SK-N-SH (cell line): ENCODE measurements at regions not wholly inside any gene's neighbourhood (a gene's known extent, or its start where the extent isn't known, plus 50 kb on each side); places are given as distances from the start of the nearest gene placed in this dataset.

Experiments
- CTCF ChIA-PET: fragments of 300-600, 350-600 bp; formaldehyde crosslinking; extraction: SDS; loops from one replicate; lab custom pipeline; 2021; lab: Yijun Ruan, JAX
- POLR2A ChIA-PET: fragments of 350-600 bp; sonication (Branson Sonifier 250); formaldehyde crosslinking; extraction: SDS; loops from one replicate; lab custom pipeline; 2020; ENCODE audit warnings: antibody characterized with exemption, inconsistent platforms; lab: Yijun Ruan, JAX
- DNase-seq: peaks from one replicate; pipeline ENCODE4 v3.0.0; 2012
- H2AFZ ChIP-seq: fragments of 200-600 bp; sonication (generic); 2 replicates; pipeline ENCODE4 v1.8.1; 2016; ENCODE audit warnings: antibody characterized with exemption, mild to moderate bottlenecking, low read depth
- H3F3A ChIP-seq: fragments of 200-600 bp; sonication (generic); replicated peaks from 2 replicates; pipeline ENCODE3; 2016; ENCODE audit warnings: antibody characterized with exemption, mild to moderate bottlenecking; ENCODE audit not compliant: insufficient read depth
- H3K27ac ChIP-seq, 2 experiments: fragments of 200-500 bp in 1 of 2; fragments of 200-600 bp in 1 of 2; sonication (Bioruptor generic) in 1 of 2; sonication (generic), shearing (Covaris generic) in 1 of 2; 2 replicates each; pipeline versions ENCODE4 v1.5.1 to v1.6.1; 2014 to 2016; ENCODE audit warnings: low read depth in 2 of 2, inconsistent platforms in 1 of 2, low read length in 1 of 2, mild to moderate bottlenecking in 1 of 2, mixed read lengths in 1 of 2
- H3K27me3 ChIP-seq: fragments of 200-600 bp; sonication (generic), shearing (Covaris generic); 2 replicates; pipeline ENCODE4 v1.6.1; 2016; ENCODE audit warnings: mixed run types; ENCODE audit not compliant: insufficient read depth
- H3K36me3 ChIP-seq, 2 experiments: fragments of 200-500 bp in 1 of 2; fragments of 200-600 bp in 1 of 2; sonication (Bioruptor generic) in 1 of 2; sonication (generic) in 1 of 2; replicated peaks in 1 of 2; 2 replicates each; pipeline versions ENCODE3 to v1.5.1; 2014 to 2016; ENCODE audit warnings: low read length in 1 of 2, mild to moderate bottlenecking in 1 of 2; ENCODE audit not compliant: insufficient read depth in 2 of 2, control insufficient read depth in 1 of 2
- H3K4me1 ChIP-seq, 2 experiments: fragments of 200-500 bp in 1 of 2; fragments of 200-600 bp in 1 of 2; sonication (Bioruptor generic) in 1 of 2; sonication (generic), shearing (Covaris generic) in 1 of 2; 2 replicates each; pipeline versions ENCODE4 v1.5.1 to v1.6.1; 2014 to 2016; ENCODE audit warnings: low read depth in 1 of 2, low read length in 1 of 2, mixed run types in 1 of 2; ENCODE audit not compliant: insufficient read depth in 2 of 2, control insufficient read depth in 1 of 2
- H3K4me2 ChIP-seq: fragments of 200-600 bp; sonication (generic), shearing (Covaris generic); 2 replicates; pipeline ENCODE4 v1.6.1; 2017; ENCODE audit warnings: mixed run types
- H3K4me3 ChIP-seq, 2 experiments: fragments of 200-500 bp in 1 of 2; fragments of 200-600 bp in 1 of 2; sonication (Bioruptor generic) in 1 of 2; sonication (generic), shearing (Covaris generic) in 1 of 2; 2 replicates each; pipeline versions ENCODE4 v1.5.1 to v1.8.1; 2014 to 2016; ENCODE audit warnings: low read depth in 2 of 2, inconsistent platforms in 1 of 2, low read length in 1 of 2, mild to moderate bottlenecking in 1 of 2, mixed read lengths in 1 of 2, moderate library complexity in 1 of 2
- H3K79me2 ChIP-seq: fragments of 200-600 bp; sonication (generic); 2 replicates; pipeline ENCODE4 v1.8.1; 2017; ENCODE audit warnings: mild to moderate bottlenecking; ENCODE audit not compliant: insufficient read depth
- H3K9ac ChIP-seq: fragments of 200-600 bp; sonication (generic); 2 replicates; pipeline ENCODE4 v1.6.1; 2017; ENCODE audit warnings: mixed run types
- H3K9me2 ChIP-seq: fragments of 200-600 bp; sonication (generic); 2 replicates; pipeline ENCODE4 v1.6.1; 2017; ENCODE audit warnings: mixed run types
- H3K9me3 ChIP-seq: fragments of 200-600 bp; sonication (generic); 2 replicates; pipeline ENCODE4 v1.6.1; 2017; ENCODE audit warnings: mixed run types, mild to moderate bottlenecking, moderate library complexity
- H4K20me1 ChIP-seq: fragments of 200-600 bp; sonication (generic); 2 replicates; pipeline ENCODE4 v1.6.1; 2017; ENCODE audit warnings: mild to moderate bottlenecking, mixed run types; ENCODE audit not compliant: insufficient read depth
- ELF1 ChIP-seq: IDR thresholded peaks from 2 replicates; pipeline ENCODE4 v1.4.0; 2012
- EZH2phosphoT487 ChIP-seq: fragments of 200-600 bp; sonication (generic); IDR thresholded peaks from 2 replicates; pipeline ENCODE4 v1.6.1; 2017; ENCODE audit warnings: low read depth, mixed run types, mild to moderate bottlenecking, antibody characterized with exemption, moderate library complexity, borderline replicate concordance
- FOSL2 ChIP-seq: IDR thresholded peaks from 2 replicates; pipeline ENCODE4 v1.4.0; 2012; ENCODE audit warnings: low read depth, mild to moderate bottlenecking, moderate library complexity, borderline replicate concordance
- GATA2 ChIP-seq: sonication (generic); formaldehyde crosslinking; IDR thresholded peaks from 2 replicates; pipeline ENCODE4 v1.5.0; 2020; ENCODE audit warnings: mild to moderate bottlenecking, missing genetic modification reagents
- MAX ChIP-seq: IDR thresholded peaks from 2 replicates; pipeline ENCODE4 v1.4.0; 2012; ENCODE audit warnings: low read depth
- MXI1 ChIP-seq: IDR thresholded peaks from 2 replicates; pipeline ENCODE4 v1.6.1; 2012; ENCODE audit warnings: mild to moderate bottlenecking, low read depth, low read length, improper control_type of control experiment
- PBX3 ChIP-seq: IDR thresholded peaks from 2 replicates; pipeline ENCODE4; 2012
- RCOR1 ChIP-seq: fragments of 150-350 bp; IDR thresholded peaks from 2 replicates; pipeline ENCODE4 v1.6.1; 2017; ENCODE audit warnings: antibody characterized with exemption, low read length
- REST ChIP-seq: IDR thresholded peaks from 2 replicates; pipeline ENCODE4 v1.6.1; 2012; ENCODE audit warnings: mild to moderate bottlenecking, low read depth, low read length, moderate library complexity
- RFX5 ChIP-seq: IDR thresholded peaks from 2 replicates; pipeline ENCODE4 v1.6.1; 2012; ENCODE audit warnings: mild to moderate bottlenecking, improper control_type of control experiment, low read length
- RXRA ChIP-seq: IDR thresholded peaks from 2 replicates; pipeline ENCODE4 v1.4.0; 2012; ENCODE audit warnings: low read depth, mild to moderate bottlenecking, borderline replicate concordance
- TCF12 ChIP-seq: IDR thresholded peaks from 2 replicates; pipeline ENCODE4 v1.4.0; 2012
- USF1 ChIP-seq: IDR thresholded peaks from 2 replicates; pipeline ENCODE4 v1.4.0; 2012; ENCODE audit warnings: low read depth, borderline replicate concordance
- YY1 ChIP-seq: IDR thresholded peaks from 2 replicates; pipeline ENCODE4 v1.4.0; 2012; ENCODE audit warnings: low read depth, mild to moderate bottlenecking
- WGBS: methylation state at CpG from one replicate; pipeline ENCODE4 v1.1.6; 2017; ENCODE audit warnings: low lambda C conversion rate; 5-methylcytosine and 5-hydroxymethylcytosine counted together

- Histone ChIP-seq H3K9me2 (no peaks in the 10 kb centered on the region), H3F3A (peaks cover 4% of the 10 kb centered on the region), H3K27ac (no peak overlapping the region), H2AFZ (no peak overlapping the region), H3K4me3 (no peak overlapping the region), H3K36me3 (peaks cover 0 to 25% of the 10 kb centered on the region in 2 experiments), H3K4me1 (no peaks in the 10 kb centered on the region; a peak in 2 of 4 replicates), H4K20me1 (no peaks in the 10 kb centered on the region), H3K9ac (no peak overlapping the region), H3K4me2 (no peak overlapping the region), H3K27me3 (no peaks in the 10 kb centered on the region), H3K79me2 (no peaks in the 10 kb centered on the region), H3K9me3 (no peaks in the 10 kb centered on the region; the same call in 1 of the 2 replicates)
- TF ChIP-seq RFX5: no peak
- TF ChIP-seq PBX3: peak; percentile 43; the same call in 1 of the 2 replicates
- no peak for TF ChIP-seq MXI1
- peak; percentile 58 for TF ChIP-seq TCF12
- no peak for TF ChIP-seq MAX
- DNase-seq: no peak
- CTCF ChIA-PET: interaction anchor here (1.3 kb wide), 1 partner anchor 11 kb away, joined by 5 read pairs; no protein-coding TSS in a partner anchor
- POLR2A ChIA-PET: no interaction called here
Measured at GRCh38 chr6:141764388-141764787, 368.3 kb upstream of the GJE1 start.

- no peaks in the 10 kb centered on the region for H3K4me1 ChIP-seq
- H3K36me3 ChIP-seq: peaks cover 0 to 18% of the 10 kb centered on the region in 2 experiments
- WGBS: 18% methylated on average over 3 of the region's 3 CpGs
- no peak for DNase-seq
- no peak overlapping the region for H3K27ac ChIP-seq
- no peak overlapping the region for H3K9ac ChIP-seq
- no peak for TF ChIP-seq RXRA
- no peak for TF ChIP-seq REST
- no peak for TF ChIP-seq EZH2phosphoT487
- TF ChIP-seq USF1: no peak
- TF ChIP-seq FOSL2: no peak
- no peak for TF ChIP-seq TCF12
- no peak for TF ChIP-seq GATA2
- no peak for TF ChIP-seq YY1
- TF ChIP-seq RCOR1: no peak
- TF ChIP-seq ELF1: no peak
- ChIA-PET POLR2A (no interaction called here), CTCF (no interaction called here)
- no peaks in the 10 kb centered on the region for H3K9me2 ChIP-seq
- no peak overlapping the region for H3K4me3 ChIP-seq
- no peaks in the 10 kb centered on the region for H3K79me2 ChIP-seq
- no peak overlapping the region for H3K4me2 ChIP-seq
- H3F3A ChIP-seq: no peaks in the 10 kb centered on the region
- no peak overlapping the region for H2AFZ ChIP-seq
- H3K27me3 ChIP-seq: no peaks in the 10 kb centered on the region
- H4K20me1 ChIP-seq: no peaks in the 10 kb centered on the region
- H3K9me3 ChIP-seq: no peaks in the 10 kb centered on the region
Measured at GRCh38 chr6:141758430-141758829, 374.3 kb upstream of the GJE1 start.
